Activated CD4-positive, CD25-positive, alpha-beta regulatory T cell treated with anti-CD3 and anti-CD28 coated beads, Interleukin-2, amount 50 U/mL, for 72 hours (primary cell): ENCODE measurements at regions not wholly inside any gene's neighbourhood (a gene's known extent, or its start where the extent isn't known, plus 50 kb on each side); places are given as distances from the start of the nearest gene placed in this dataset.

Experiments
- DNase-seq: peaks from one replicate; pipeline ENCODE4 v3.0.0; 2021

DNA sequence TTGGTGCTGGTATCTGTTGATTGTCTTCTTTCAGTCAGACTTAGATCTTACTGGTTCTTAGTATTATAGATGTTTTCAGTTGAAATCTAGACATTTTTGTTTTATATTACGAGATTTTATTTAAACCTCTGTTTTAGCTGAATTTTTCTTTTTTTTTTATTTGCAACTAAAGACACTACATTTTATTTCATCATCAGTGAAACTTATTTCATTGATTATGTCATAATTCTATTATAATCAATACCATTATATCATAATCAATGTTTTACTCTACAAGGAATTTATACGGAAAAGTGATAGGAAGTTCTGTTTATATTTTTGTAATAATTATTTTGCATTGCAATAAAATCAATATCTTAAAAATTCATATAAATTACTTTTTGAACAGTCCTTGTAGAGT is 477.4 kb upstream of the MDFIC2 start:
- no peak for DNase-seq

DNA sequence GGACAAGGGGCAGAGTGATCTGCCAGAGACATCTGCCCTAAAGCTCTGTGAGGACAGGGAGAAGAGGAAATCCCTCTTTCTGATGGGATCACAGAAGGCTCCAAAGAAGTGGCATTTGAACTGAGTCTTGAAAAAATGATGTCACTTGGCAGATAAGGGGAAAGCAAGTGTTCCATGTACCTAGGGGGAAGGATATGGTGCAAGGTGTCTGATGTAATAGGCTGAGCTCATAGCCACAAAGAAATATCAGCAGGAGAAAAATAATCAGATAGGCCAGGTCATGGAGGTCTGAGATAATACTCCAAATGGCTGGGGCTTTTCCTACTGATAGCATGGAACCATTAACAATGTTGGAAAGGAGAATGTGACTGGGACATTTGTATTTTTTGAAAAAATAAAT is 468.4 kb upstream of the MDFIC2 start:
- DNase-seq: no peak

DNA sequence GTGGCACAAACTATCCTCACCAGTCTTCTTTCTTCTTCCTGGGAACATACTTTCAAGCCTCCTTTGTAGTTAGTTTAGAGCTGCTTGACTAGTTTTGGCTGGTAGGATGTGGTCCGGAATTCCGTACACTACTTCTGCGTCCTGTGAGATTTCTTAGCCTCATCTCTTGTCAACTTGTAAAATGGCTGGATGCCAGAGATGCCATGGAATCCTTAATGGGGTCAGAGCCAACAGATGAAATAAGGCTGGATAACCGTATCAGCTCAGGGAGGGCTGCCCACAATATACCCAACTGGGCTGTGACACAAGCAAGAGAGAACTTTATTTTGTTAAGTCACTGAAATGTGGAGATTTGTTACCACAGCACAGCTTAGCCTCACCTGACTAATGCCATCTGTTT is 466.9 kb upstream of the MDFIC2 start:
- DNase-seq: no peak

DNA sequence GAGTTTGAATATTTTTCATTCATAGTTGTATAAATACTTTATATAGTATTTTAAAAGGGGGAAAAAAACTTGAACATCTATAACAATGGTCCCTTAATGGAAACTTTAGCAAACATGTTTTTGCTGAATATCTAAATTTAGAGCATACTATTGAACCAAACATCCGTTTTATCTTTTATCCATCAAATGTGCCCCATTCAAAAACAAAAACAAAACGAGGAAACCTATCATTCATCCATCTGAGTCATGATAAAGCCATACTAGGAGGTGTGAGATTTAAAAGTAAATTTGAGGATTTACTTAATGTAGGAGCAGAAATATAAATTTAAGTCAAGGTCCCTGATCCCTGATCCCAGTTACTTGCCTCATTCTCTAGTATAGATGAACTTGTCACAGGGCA is 463.6 kb upstream of the MDFIC2 start:
- DNase-seq: no peak

DNA sequence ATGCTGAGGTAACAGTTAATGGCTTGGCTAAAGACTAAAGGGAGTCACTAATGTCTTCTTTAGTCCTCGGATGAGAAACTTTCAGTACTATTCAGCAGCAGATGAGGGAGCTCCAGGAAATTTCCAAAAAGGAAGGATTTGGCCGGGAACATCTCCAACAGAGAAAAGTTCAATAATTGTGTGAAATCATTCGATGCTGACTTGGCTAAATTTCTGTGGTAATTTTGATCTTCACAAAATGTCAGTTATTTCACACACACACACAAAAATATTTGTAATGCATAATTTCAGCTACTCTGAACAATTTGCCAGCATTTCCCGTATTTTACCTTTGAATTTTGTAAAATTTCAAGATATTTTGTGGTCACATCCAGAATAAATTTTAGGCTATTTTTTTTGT is 462.8 kb upstream of the MDFIC2 start:
- no peak for DNase-seq

DNA sequence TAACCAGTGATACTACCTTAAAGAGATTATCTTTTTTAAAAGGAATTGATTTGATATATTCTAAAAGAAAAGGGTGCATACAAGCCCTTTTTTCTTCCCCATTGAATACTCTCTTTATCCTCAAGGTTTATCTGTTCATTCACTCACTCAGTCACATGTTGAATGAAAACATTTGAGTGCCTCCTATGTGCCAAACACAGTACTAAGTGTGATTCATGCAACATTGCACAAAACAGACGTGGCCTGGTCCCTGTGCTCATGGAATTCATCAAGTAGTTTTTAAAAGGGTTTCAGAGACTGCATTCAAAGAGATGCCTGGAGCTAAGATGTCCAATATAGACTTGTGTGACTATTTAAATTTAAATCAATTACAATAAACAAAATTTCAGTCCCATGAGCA is 462.2 kb upstream of the MDFIC2 start:
- DNase-seq: no peak

DNA sequence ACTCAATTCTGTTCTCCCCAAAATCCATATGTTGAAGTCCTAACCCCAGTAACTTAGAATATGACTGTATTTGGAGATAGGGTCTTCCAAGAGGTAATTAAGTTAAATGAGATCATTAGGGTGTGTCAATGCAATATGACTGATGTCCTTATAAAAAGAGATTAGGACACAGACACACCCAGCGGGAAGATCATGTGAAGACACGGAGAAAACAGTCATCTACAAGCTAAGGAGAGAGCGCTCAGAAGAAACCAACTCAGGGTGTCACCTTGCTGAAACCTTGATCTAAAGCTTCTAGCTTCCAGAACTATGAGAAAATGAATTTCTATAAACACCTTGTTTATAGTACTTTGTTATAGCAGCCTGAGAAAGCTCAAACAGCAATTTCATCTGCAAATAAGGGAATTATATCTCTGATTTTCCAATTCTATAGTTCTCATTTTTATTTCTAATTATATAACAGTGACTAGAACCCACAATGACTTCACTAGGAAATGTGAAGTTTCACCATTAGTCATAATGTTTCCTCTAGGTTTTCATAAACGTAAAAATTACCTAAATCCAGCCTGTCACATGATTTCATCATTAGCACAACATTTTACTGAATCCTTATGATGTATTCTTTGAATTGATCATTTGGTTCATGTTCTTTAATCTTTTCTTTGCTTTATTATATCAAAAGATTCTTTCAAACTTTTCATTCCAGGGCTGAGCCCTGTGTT is 459.1 kb upstream of the MDFIC2 start:
- no peak for DNase-seq

DNA sequence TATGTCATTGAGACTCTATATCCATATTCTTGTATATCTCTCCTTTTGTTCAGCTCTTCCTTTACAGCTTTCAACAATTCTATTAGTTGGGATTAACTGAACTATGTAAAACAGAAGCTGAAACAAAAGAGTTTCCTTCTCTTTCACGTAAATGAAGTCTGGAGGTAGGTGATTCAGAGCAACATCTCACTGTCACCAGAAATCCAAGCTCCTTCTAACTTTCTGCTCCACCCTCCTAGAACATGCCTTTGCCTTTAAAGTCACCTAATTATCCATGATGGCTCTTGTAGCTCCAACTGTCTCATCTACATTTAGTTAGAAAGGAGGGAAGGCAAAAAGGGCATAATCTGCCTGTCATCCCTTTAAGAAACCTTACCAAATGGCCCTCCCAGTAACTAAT is 458.2 kb upstream of the MDFIC2 start:
- no peak for DNase-seq

DNA sequence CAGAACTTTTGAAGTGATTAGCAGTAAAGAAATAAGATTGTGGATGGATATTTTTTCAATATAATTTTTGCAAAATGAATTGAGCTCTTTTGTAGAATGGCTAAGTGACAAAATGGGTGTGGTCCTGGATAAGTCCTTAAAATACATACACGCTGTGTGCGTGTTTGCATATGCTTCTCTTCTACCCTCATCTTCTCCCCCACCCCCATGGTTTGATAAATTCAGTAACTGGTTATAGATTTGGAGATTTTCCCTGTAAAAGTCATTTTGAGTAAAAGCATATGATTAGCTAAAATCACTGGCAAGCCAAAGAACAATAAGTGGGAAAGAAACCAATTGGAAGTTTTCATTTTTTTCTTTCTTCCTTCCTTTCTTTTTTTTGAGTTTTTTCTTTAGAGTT is 453.9 kb upstream of the MDFIC2 start:
- no peak for DNase-seq

DNA sequence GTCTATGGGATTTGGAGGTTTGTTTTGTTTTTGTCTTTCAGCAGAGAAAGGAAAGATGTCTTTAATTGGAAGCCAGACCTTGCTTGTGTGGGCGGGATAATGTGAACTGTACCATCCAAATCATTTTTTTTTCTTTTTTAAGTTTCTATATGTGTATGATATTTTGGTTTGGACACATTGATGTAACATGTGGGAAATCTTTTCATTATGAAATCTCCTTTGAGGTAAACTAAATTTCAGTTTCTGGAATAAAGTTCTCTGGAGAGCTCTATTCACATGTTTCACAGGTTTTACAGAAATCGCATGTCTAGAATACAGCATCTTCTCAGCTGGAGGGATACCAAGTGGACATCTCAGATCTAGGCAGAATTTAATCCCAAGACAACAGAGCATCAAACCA is 451.5 kb upstream of the MDFIC2 start:
- DNase-seq: no peak

DNA sequence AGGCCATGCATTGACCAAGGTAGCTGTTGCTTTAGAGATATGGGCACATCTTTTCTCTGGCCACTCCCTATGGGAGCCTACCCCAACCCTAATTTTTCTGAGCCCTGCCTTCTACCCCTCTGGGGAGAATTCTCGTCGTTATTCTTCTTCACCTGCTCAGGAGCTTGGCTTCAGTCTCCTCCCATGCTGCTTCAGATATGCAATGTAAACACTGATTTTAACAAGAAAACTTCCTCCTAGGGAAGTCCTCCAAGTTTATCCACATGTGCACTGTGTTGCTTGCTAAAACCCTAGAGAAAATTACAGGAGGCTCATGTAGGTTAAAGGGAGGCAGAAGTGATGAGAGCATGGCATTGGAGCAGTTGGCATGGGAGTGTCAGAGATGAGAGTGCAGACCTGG is 445.2 kb upstream of the MDFIC2 start:
- no peak for DNase-seq

DNA sequence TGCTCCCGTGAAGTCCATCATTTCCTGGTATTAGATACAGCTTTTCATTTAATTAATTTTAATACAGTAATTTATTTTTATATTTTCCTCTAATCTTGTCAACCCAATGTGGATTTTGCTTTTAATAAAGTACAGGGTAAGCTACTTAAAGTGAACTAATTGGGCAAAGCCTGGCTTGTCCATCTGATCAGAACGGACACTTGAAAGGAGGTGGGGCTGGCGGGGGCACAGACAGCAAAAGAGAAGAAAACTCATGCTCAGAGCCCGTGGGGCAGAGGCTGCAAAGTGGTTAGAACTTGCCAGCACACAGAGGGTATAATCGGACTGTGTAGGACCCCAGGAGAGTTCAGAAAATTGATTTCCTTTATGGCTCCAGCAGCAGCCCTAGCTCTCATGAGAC is 443.1 kb upstream of the MDFIC2 start:
- no peak for DNase-seq

DNA sequence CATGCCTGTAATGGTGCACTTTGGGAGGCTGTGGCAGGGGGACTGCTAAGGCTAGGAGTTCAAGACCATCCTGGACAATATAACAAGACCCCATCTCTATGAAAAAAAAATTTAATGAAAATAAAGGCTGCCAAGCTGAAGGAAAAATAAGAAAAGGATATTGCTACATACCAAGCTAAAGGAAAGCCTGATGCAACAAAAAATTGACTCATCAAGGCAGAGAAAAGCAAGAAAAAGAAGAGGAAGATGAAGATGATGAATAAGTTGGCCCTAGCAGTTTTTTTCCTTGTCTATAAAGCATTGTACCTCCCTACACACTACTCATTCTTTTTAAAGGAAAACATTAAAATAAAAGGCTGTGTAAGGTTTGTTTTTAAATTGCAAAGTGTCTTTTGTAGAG is 441.9 kb upstream of the MDFIC2 start:
- no peak for DNase-seq

DNA sequence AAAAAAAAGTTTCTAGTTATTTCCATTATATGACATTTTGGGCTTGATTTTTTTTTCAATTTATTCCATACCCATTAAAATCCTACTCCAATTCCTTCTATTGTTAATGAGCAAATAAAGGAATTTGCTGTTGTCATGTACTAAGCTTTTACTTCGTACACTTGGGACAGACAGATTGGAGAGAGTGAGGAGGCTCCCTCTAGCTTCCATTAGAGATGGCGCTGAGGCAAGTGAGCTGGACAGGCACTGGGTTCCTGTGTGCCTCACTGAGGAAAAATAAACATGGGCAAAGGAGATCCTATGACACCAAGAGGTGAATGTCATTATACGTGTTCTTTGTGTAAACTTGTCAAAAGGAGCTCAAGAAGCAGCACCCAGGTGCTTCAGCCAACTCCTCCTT is 441.1 kb upstream of the MDFIC2 start:
- DNase-seq: no peak

DNA sequence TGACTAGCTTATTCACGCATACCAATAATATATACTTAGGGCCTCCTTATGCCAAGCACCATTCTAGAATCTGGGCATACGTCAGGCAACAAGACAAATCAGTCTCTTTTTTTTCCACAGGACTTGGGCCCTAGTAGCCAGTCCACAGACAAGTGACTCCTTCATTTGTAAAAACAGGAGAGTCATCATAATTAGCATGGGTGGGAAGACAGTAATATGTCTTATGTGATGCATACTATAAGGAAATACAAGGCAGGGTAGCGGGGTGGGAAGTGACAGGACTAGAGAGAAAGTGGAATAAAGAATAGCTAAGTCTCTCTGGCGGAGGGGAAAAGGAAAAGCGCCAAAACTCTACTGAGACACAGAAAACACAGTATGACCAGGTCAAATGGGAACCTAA is 439.6 kb upstream of the MDFIC2 start:
- DNase-seq: no peak

DNA sequence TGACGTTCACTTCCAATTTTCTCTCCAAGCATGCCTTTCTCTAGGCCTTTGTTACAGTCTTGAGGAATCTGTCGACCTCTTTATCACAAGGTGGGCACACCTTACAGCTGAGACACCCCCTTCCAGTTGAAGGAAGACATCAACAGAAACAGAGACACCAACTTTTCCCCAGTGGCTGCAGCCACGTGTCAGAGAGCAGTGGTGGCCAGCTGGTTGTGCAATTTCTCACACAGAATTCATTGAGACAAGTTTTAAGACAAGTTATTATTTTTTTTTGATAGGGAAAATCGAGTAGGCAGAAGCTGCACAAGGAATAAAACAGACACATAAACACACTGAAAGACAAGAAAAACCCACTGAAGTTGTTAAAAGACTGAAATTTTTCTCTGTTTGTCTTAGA is 436.7 kb upstream of the MDFIC2 start:
- DNase-seq: no peak

DNA sequence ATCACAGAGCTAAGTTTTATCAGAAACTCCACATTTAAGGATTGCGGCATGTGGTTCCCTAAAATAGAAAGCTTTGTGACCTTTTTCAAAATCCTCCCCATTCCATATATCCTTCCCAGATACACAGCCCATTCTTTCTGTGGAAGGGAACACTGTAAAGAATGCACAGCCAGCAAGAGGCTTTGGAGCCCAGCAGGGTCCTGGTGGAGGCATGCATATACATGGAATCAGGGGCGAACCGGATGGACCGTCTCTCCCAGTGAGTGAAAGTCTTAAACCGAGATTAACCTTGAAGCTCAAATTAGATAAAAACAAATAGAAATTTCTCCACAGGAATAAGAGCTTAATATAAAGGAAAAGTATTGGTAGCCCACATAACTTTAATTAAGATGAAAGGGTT is 436.2 kb upstream of the MDFIC2 start:
- no peak for DNase-seq

DNA sequence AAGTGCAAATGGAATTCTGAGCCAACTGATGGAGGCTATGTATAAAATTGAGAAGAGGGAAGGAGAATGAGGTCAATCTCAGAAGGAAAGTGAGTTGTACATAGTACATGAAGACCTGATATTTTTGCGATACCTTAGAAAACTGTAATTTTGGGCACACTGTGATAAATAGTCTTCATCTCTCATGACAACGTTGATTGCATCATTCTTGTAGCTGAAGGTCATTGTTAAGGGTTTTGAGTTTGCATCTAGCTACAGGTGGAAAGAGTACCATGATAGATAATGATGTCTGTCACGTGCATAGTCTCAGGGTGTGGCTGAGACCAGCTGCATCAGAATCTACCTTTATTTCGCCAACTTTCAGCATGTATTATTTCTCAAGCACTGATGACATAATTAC is 435.4 kb upstream of the MDFIC2 start:
- no peak for DNase-seq

DNA sequence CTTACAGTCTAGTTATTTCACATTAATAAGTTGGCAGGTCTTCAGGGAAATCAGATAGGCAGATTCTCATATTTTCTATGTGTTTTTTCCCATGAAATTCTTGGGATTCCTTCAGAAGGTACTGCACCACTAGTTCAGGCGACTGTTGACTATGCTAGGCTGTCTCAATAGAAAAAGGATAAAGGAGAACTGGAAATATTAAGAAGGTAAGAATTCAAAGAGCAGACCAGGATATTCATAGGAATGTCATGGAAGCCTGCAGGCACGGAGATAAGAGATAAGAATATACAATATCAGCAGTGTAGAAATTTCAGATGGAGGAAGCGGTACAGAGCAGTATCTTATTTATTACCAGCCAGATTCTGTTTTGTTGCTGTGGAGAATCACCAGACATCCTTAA is 432.1 kb upstream of the MDFIC2 start:
- no peak for DNase-seq

DNA sequence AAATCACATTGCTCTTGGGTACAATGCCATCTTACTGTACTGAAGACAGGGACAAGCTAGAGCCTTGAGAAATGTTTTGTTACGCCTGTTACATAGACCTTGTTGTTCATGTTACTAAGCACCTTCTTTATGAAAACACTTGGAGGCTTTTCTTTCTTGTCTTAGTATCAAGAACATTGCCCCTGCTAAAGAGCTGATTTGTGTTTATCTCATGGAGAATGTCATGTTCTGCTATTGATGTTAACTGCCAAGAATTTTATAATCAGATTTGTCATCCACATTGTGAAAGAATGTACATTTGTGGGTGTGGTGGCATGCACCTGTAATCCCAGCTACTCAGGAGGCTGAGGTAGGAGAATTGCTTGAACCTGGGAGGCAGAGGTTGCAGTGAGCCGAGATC is 431.3 kb upstream of the MDFIC2 start:
- no peak for DNase-seq

DNA sequence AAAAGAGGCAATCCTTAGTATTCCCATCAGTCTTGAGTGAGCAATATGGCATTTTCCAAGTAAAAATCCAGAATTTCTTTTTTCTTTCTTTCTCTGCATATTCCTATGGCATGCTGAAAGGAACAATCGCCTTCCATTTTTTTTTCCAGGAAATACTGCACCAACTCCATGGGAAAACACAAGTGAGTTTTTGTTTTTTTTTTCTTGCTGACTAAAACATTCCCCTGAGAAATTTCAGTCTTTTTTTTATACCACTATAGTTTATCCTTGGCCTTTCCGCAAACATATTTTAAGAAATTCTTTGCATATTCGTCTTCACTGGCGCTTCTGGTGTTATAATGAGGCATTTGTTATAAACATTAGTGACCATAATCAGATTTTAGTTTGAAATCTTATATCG is 429.6 kb upstream of the MDFIC2 start:
- DNase-seq: no peak

DNA sequence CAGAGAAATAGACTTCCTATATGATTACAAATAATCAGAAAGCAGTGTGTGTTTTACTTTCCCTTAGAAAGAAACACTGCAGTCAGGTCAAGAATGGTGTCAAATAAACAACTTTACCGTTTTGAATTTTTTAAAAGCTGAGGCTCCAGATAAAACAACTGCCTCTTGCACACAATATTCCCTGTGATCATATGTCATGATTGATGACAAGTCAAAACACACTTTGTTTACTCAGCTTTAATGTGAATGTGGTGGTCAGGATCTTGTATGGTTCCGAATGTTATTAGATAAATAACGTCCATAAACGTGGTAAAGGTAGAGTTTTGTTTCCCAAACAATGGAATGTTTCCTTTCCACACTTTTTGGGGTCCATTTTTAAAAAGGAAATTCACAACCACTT is 428.4 kb upstream of the MDFIC2 start:
- DNase-seq: no peak

DNA sequence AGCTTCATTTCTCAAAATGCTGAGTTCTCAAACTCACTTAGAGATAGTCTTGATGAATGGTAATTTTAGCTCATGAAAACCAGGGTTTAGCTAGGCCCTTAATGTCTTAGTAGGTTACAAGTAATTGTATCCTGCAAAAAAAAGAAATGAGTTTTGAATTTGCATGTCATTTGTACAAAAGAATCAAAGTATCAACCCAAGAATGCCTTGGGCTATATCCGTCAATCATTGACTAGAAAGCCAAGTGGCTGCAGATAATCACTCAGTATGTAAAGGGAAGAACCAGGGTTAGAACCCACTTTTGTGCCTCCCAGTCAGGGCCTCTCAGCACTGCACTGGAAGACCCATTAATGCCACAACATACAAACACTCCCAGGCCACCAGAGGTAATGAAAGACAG is 427.6 kb upstream of the MDFIC2 start:
- DNase-seq: no peak

DNA sequence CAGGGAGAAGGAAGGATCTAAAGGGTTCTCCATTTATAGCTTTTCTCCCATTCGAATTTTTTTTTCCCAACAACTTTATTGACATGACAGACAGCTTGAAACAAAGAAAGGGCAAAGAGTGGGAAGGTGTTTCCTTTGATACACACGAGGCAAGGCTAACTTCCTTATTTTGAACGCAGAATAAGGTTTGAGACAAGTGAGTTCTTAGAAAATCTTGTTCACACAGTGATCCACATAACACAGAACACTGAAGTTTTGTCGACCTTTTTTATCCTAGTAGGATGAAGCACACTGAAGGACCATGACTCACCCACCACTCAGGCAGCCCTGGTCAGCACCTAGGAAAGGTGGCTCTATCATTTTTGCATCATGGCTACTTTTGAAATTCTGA is 425.8 kb upstream of the MDFIC2 start:
- DNase-seq: no peak

DNA sequence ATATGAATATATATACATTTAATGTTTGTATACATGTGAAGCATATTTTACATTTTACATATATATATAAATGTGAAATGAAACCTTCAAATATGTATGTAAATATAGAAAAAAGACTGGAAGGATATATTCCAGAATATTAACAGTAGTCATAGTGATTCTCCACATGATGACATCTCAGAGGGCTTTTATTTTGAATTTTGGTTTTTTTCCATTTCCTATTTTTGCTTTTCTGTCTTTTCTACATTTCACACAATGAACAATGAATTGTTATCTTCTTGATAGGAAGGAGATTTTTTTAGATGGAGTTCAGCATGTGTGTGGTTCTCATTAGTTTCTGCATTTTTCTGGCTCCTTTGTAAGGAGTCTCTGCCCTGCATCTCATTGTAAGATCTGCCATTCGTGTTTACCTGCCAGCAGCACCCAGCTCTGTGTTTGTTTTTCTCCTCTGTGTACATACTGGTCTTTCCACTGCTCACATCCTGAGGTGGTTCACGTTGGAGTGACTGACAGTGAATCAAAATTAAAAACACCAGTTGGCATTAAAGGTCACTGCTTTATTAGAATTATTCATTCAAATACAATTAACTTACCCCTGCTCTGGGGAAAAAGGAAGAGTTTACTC is 425.3 kb upstream of the MDFIC2 start:
- no peak for DNase-seq
